22Rv1 (cell line): ENCODE measurements at regions not wholly inside any gene's neighbourhood (a gene's known extent, or its start where the extent isn't known, plus 50 kb on each side); places are given as distances from the start of the nearest gene placed in this dataset.

ENCODE experiments used
- CTCF ChIP-seq: fragments of 450-650 bp; IDR thresholded peaks from 2 replicates; pipeline ENCODE4 v1.5.1; 2017; ENCODE audit warnings: mild to moderate bottlenecking
- ZFX ChIP-seq: fragments of 450-650 bp; IDR thresholded peaks from 2 replicates; pipeline ENCODE4 v1.6.1; 2017; ENCODE audit warnings: antibody characterized with exemption, borderline replicate concordance

GRCh38 chr7:46198701-46199100 lies 277.6 kb upstream of the IGFBP3 start:
- TF ChIP-seq CTCF (no peak), ZFX (no peak)
